HEK293 (cell line): ENCODE measurements at regions not wholly inside any gene's neighbourhood (a gene's known extent, or its start where the extent isn't known, plus 50 kb on each side); places are given as distances from the start of the nearest gene placed in this dataset.

Experiments used
- CTCF ChIA-PET: fragments of 350-600 bp; formaldehyde crosslinking; extraction: SDS; loops from one replicate; lab custom pipeline; 2021; ENCODE audit warnings: antibody characterized with exemption; lab: Yijun Ruan, JAX
- POLR2A ChIA-PET: fragments of 300-600 bp; formaldehyde crosslinking; extraction: SDS; loops from one replicate; lab custom pipeline; 2020; ENCODE audit warnings: antibody characterized with exemption, inconsistent platforms; lab: Yijun Ruan, JAX
- H3K27ac ChIP-seq: fragments of 200-500 bp; sonication (Bioruptor generic); 2 replicates; pipeline ENCODE4 v1.5.1; 2014; ENCODE audit warnings: low read depth, low read length, control low read depth, inconsistent platforms; ENCODE audit errors: extremely low read depth
- H3K36me3 ChIP-seq, 2 experiments: fragments of 200-500 bp in 1 of 2; sonication (Bioruptor generic) in 1 of 2; 1 replicate in 1 of 2; 2 replicates in 1 of 2; pipeline ENCODE4 v1.5.1; 2014 to 2017; ENCODE audit warnings: inconsistent platforms in 2 of 2, low read length in 2 of 2; ENCODE audit not compliant: control insufficient read depth in 2 of 2, insufficient read depth in 1 of 2
- H3K4me1 ChIP-seq: fragments of 200-500 bp; sonication (Bioruptor generic); 2 replicates; pipeline ENCODE4 v1.5.1; 2014; ENCODE audit warnings: mild to moderate bottlenecking, low read length, inconsistent platforms; ENCODE audit not compliant: control insufficient read depth, insufficient read depth
- H3K4me3 ChIP-seq: 2 replicates; pipeline ENCODE4 v1.5.1; 2011; ENCODE audit warnings: low read depth, mild to moderate bottlenecking, control low read depth, low read length, moderate library complexity
- H3K9me3 ChIP-seq: fragments of 200-500 bp; sonication (Bioruptor generic); 2 replicates; pipeline ENCODE4 v1.5.1; 2014; ENCODE audit warnings: low read depth, low read length, inconsistent platforms; ENCODE audit not compliant: control insufficient read depth, insufficient read depth
- BCL11B ChIP-seq: fragments of 450-650 bp; formaldehyde crosslinking; IDR thresholded peaks from 2 replicates; pipeline ENCODE4 v1.5.1; 2016; ENCODE audit warnings: low read depth, missing biosample characterization, missing genetic modification characterization
- FEZF1 ChIP-seq: fragments of 450-650 bp; formaldehyde crosslinking; IDR thresholded peaks from 2 replicates; pipeline ENCODE4 v1.5.1; 2016; ENCODE audit warnings: missing biosample characterization, missing genetic modification characterization
- GLI4 ChIP-seq: fragments of 450-650 bp; formaldehyde crosslinking; IDR thresholded peaks from 2 replicates; pipeline ENCODE4 v1.5.1; 2016; ENCODE audit warnings: missing biosample characterization, missing genetic modification characterization
- KLF17 ChIP-seq: fragments of 450-650 bp; formaldehyde crosslinking; IDR thresholded peaks from 2 replicates; pipeline ENCODE4 v1.5.1; 2016; ENCODE audit warnings: missing biosample characterization, missing genetic modification characterization
- RBAK ChIP-seq: fragments of 450-650 bp; formaldehyde crosslinking; IDR thresholded peaks from 2 replicates; pipeline ENCODE4 v1.5.1; 2016; ENCODE audit warnings: missing biosample characterization, missing genetic modification characterization
- REPIN1 ChIP-seq: fragments of 450-650 bp; formaldehyde crosslinking; IDR thresholded peaks from 2 replicates; pipeline ENCODE4 v1.5.1; 2017; ENCODE audit warnings: missing biosample characterization, missing genetic modification characterization, low read depth
- SP7 ChIP-seq: fragments of 450-650 bp; formaldehyde crosslinking; IDR thresholded peaks from 2 replicates; pipeline ENCODE4 v1.5.1; 2016; ENCODE audit warnings: missing biosample characterization, missing genetic modification characterization
- TRIM28 ChIP-seq: IDR thresholded peaks from 2 replicates; pipeline ENCODE4 v1.6.1; 2011; ENCODE audit warnings: low read length, control low read depth, borderline replicate concordance
- YY2 ChIP-seq: fragments of 450-650 bp; formaldehyde crosslinking; IDR thresholded peaks from 2 replicates; pipeline ENCODE4 v1.5.1; 2016; ENCODE audit warnings: missing biosample characterization, missing genetic modification characterization
- ZBTB48 ChIP-seq: fragments of 450-650 bp; formaldehyde crosslinking; IDR thresholded peaks from 2 replicates; pipeline ENCODE4 v1.5.1; 2016; ENCODE audit warnings: missing biosample characterization, missing genetic modification characterization
- ZBTB8A ChIP-seq: fragments of 450-650 bp; formaldehyde crosslinking; IDR thresholded peaks from 2 replicates; pipeline ENCODE4 v1.5.1; 2016; ENCODE audit warnings: missing biosample characterization, missing genetic modification characterization
- ZFP3 ChIP-seq: fragments of 450-650 bp; formaldehyde crosslinking; IDR thresholded peaks from 2 replicates; pipeline ENCODE4 v1.5.1; 2016; ENCODE audit warnings: low read depth, missing biosample characterization, missing genetic modification characterization
- ZNF114 ChIP-seq: fragments of 450-650 bp; formaldehyde crosslinking; IDR thresholded peaks from 2 replicates; pipeline ENCODE4 v1.5.0; 2017; ENCODE audit warnings: missing biosample characterization, missing genetic modification characterization
- ZNF121 ChIP-seq: fragments of 450-650 bp; formaldehyde crosslinking; IDR thresholded peaks from 2 replicates; pipeline ENCODE4 v1.5.1; 2016; ENCODE audit warnings: missing biosample characterization, missing genetic modification characterization
- ZNF157 ChIP-seq: fragments of 450-650 bp; formaldehyde crosslinking; IDR thresholded peaks from 2 replicates; pipeline ENCODE4 v1.5.1; 2016; ENCODE audit warnings: missing biosample characterization, missing genetic modification characterization
- ZNF214 ChIP-seq: fragments of 450-650 bp; formaldehyde crosslinking; IDR thresholded peaks from 2 replicates; pipeline ENCODE4 v1.5.1; 2017; ENCODE audit warnings: missing biosample characterization, mild to moderate bottlenecking, missing genetic modification characterization, borderline replicate concordance
- ZNF248 ChIP-seq: fragments of 450-650 bp; formaldehyde crosslinking; IDR thresholded peaks from 2 replicates; pipeline ENCODE4 v1.5.1; 2017; ENCODE audit warnings: missing biosample characterization, missing genetic modification characterization
- ZNF280C ChIP-seq: fragments of 450-650 bp; formaldehyde crosslinking; IDR thresholded peaks from 2 replicates; pipeline ENCODE4 v1.5.1; 2016; ENCODE audit warnings: missing biosample characterization, missing genetic modification characterization
- ZNF362 ChIP-seq: fragments of 450-650 bp; formaldehyde crosslinking; IDR thresholded peaks from 2 replicates; pipeline ENCODE4 v1.5.1; 2016; ENCODE audit warnings: missing biosample characterization, missing genetic modification characterization
- ZNF391 ChIP-seq: fragments of 450-650 bp; formaldehyde crosslinking; IDR thresholded peaks from 2 replicates; pipeline ENCODE4 v1.5.1; 2016; ENCODE audit warnings: low read depth, missing biosample characterization, missing genetic modification characterization, borderline replicate concordance
- ZNF404 ChIP-seq: fragments of 450-650 bp; formaldehyde crosslinking; IDR thresholded peaks from 2 replicates; pipeline ENCODE4 v1.5.1; 2017; ENCODE audit warnings: missing biosample characterization, missing genetic modification characterization
- ZNF426 ChIP-seq: fragments of 450-650 bp; formaldehyde crosslinking; IDR thresholded peaks from 2 replicates; pipeline ENCODE4 v1.5.1; 2017; ENCODE audit warnings: missing biosample characterization, missing genetic modification characterization, mild to moderate bottlenecking, inconsistent platforms, moderate library complexity
- ZNF544 ChIP-seq: fragments of 450-650 bp; formaldehyde crosslinking; IDR thresholded peaks from 2 replicates; pipeline ENCODE4 v1.5.0; 2017; ENCODE audit warnings: missing biosample characterization, missing genetic modification characterization
- ZNF571 ChIP-seq: fragments of 450-650 bp; formaldehyde crosslinking; IDR thresholded peaks from 2 replicates; pipeline ENCODE4 v1.5.0; 2017; ENCODE audit warnings: missing biosample characterization, missing genetic modification characterization
- ZNF610 ChIP-seq: fragments of 450-650 bp; formaldehyde crosslinking; IDR thresholded peaks from 2 replicates; pipeline ENCODE4 v1.5.1; 2016; ENCODE audit warnings: missing biosample characterization, missing genetic modification characterization, borderline replicate concordance
- ZNF707 ChIP-seq: fragments of 450-650 bp; formaldehyde crosslinking; IDR thresholded peaks from 2 replicates; pipeline ENCODE4 v1.5.1; 2016; ENCODE audit warnings: missing biosample characterization, missing genetic modification characterization
- ZNF791 ChIP-seq: fragments of 450-650 bp; formaldehyde crosslinking; IDR thresholded peaks from 2 replicates; pipeline ENCODE4 v1.5.1; 2016; ENCODE audit warnings: missing biosample characterization, missing genetic modification characterization
- ZSCAN30 ChIP-seq: fragments of 450-650 bp; IDR thresholded peaks from 2 replicates; pipeline ENCODE4 v1.5.1; 2018; ENCODE audit warnings: missing biosample characterization, mild to moderate bottlenecking, missing genetic modification characterization, moderate library complexity
- TF ChIP-seq, protein P1 (sequence below): fragments of 450-650 bp; formaldehyde crosslinking; IDR thresholded peaks from 2 replicates; pipeline ENCODE4 v1.5.1; 2017; ENCODE audit warnings: missing biosample characterization, missing genetic modification characterization

GRCh38 chr12:73629171-73629570 lies 908.5 kb upstream of the ATXN7L3B start (continued):
- TF ChIP-seq ZNF610 (no peak), ZNF404 (no peak), ZNF157 (tag by site-specific recombination) (no peak), REPIN1 (tag by site-specific recombination) (no peak)

- TF ChIP-seq TRIM28, result no peak
- TF ChIP-seq RBAK (tag by site-specific recombination), result no peak
- TF ChIP-seq ZNF404, result no peak
- TF ChIP-seq GLI4 (tag by site-specific recombination), result no peak
- TF ChIP-seq ZFP3 (tag by site-specific recombination), result no peak
- TF ChIP-seq ZNF707 (tag by site-specific recombination), result no peak
- TF ChIP-seq, protein P1, sequence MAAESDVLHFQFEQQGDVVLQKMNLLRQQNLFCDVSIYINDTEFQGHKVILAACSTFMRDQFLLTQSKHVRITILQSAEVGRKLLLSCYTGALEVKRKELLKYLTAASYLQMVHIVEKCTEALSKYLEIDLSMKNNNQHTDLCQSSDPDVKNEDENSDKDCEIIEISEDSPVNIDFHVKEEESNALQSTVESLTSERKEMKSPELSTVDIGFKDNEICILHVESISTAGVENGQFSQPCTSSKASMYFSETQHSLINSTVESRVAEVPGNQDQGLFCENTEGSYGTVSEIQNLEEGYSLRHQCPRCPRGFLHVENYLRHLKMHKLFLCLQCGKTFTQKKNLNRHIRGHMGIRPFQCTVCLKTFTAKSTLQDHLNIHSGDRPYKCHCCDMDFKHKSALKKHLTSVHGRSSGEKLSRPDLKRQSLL (tag by site-specific recombination), result no peak
- no peak for TF ChIP-seq ZNF121
- no peak for TF ChIP-seq ZNF214 (tag by site-specific recombination)
- TF ChIP-seq ZNF544 (tag by site-specific recombination), result no peak
- no peak for TF ChIP-seq ZSCAN30 (tag by site-specific recombination)
- no peak for TF ChIP-seq ZNF391
- no peak for TF ChIP-seq ZBTB48 (tag by site-specific recombination)
- TF ChIP-seq, all 188 proteins: peak for 0
- H3K4me1 ChIP-seq, result no peaks in the 10 kb centered on the region
- no peak overlapping the region for H3K4me3 ChIP-seq
- H3K27ac ChIP-seq, result no peak overlapping the region
- ChIA-PET POLR2A (no interaction called here), CTCF (no interaction called here)
- H3K36me3 ChIP-seq, result no peaks in the 10 kb centered on the region
- no peaks in the 10 kb centered on the region for H3K9me3 ChIP-seq
Measured at GRCh38 chr12:73629893-73630831, 907.5 kb upstream of the ATXN7L3B start.

DNA sequence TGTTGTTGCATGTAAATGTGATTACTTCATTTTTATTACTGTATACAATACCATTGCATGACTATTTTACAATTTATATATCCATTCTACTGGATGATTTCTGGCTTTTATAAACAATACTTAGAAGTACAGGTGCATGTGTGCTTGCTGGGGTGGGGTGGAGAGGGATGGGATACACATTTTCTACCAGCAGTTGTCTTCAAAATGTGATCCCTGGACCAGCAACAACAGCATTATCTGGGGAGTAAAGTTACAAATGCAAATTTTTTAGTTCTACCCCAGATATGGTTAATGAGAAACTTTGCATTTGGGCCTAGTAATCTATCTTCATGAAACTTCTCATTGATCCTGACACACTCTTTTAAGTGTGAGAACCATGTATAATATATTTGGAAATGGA lies 905.4 kb upstream of the ATXN7L3B start:
- POLR2A ChIA-PET, result no interaction called here
- H3K36me3 ChIP-seq, result no peaks in the 10 kb centered on the region
- no peak overlapping the region for H3K27ac ChIP-seq
- CTCF ChIA-PET, result no interaction called here
- no peak overlapping the region for H3K4me3 ChIP-seq
- H3K9me3 ChIP-seq, result no peaks in the 10 kb centered on the region
- H3K4me1 ChIP-seq, result no peaks in the 10 kb centered on the region
- no peak for TF ChIP-seq KLF17 (tag by site-specific recombination)
- no peak for TF ChIP-seq ZNF426 (tag by site-specific recombination)
- no peak for TF ChIP-seq ZBTB8A
- no peak for TF ChIP-seq ZNF791 (tag by site-specific recombination)
- TF ChIP-seq FEZF1 (tag by site-specific recombination), result no peak
- TF ChIP-seq ZNF362 (tag by site-specific recombination), result no peak
- no peak for TF ChIP-seq BCL11B (tag by site-specific recombination)
- TF ChIP-seq ZNF571 (tag by site-specific recombination), result no peak
- no peak for TF ChIP-seq ZNF248 (tag by site-specific recombination)
- no peak for TF ChIP-seq ZNF280C (tag by site-specific recombination)
- no peak for TF ChIP-seq SP7 (tag by site-specific recombination)
- no peak for TF ChIP-seq ZNF114 (tag by site-specific recombination)
- no peak for TF ChIP-seq YY2
